ENCODE measurements at regions not wholly inside any gene's neighbourhood (a gene's known extent, or its start where the extent isn't known, plus 50 kb on each side); places are given as distances from the start of the nearest gene placed in this dataset.
A peak's percentile ranks its signal among the peaks of the same experiment; 100 is the strongest.

DNA sequence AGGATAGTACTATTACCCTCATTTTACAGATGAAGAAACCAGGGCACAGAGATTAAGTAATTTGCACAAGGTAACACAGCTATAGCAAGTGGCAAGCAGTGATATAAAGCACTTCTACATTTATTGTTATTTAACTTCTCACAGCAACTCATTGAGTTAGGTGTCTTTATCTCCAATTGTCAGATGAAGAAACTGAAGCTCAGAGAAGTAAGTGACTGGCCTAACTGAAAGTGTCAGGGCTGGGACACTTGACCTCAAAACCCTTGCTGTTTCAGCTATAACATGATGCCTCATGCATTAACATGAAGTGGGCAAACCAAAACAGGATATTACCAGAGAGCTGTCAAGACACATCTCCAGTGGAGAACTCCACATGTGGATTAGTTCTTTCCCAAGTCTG, 65.8 kb upstream of the LEKR1 start:
- Histone ChIP-seq H3K27ac (peak overlapping the region in 1 of 21 experiments; percentile 5), H3K4me3 (no peak overlapping the region)

DNA sequence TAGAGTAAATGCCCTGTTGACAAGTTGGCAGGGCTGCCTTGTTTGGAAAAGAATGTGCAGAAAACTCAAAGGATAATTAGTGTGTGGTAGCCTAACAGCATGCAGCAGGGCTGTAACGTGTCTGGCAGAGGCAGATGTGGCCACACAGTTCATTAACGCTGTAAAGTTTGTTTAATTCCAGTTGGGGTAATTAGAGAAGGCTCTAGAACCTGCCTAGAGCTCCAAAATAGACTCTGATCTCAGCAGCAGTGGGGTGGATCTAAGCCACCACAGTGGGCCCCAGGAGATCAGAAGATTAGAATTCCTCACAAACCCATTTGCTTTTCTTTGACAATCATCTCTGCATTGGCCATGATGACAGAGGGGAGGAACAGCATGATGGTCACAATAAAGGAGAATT, 65.1 kb upstream of the LEKR1 start:
- Histone ChIP-seq H3K27ac (peak overlapping the region in 1 of 21 experiments; percentile 5), H3K4me3 (no peak overlapping the region)

DNA sequence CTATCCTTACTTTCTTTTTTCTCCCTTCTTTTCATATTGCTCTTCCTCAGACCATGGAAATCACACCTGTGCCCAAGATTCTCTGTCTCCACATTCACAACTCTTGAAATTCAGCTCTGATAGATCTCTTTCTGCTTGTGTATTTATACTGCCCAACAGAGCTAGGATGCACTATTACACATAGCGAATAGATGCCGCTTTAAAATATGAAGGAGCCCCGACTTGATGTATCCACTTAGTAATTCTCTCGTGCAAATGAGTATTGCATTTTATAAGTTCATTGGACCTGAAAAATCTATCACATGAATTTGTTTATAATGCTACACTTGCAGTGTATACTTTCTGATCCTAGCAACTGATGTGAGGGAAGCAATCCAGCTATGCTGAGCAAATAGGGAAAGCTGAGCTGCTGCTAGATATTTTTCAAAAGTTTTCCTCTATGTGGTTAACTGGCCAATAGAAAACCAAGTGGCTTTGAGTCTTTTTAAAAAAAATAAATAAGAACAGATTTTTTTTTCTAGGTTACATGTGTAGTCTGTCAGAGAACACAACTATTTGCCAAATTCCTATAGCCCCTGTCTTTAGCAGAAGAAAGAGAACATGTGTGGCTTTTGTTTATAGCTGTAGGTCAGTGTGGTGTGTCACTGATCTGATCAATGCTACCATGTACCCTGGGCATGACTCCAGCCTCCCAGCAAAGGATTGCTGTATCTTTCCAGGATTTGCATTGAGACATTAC, 64.3 kb upstream of the LEKR1 start:
- no peak overlapping the region for H3K27ac ChIP-seq
- no peak overlapping the region for H3K4me3 ChIP-seq

DNA sequence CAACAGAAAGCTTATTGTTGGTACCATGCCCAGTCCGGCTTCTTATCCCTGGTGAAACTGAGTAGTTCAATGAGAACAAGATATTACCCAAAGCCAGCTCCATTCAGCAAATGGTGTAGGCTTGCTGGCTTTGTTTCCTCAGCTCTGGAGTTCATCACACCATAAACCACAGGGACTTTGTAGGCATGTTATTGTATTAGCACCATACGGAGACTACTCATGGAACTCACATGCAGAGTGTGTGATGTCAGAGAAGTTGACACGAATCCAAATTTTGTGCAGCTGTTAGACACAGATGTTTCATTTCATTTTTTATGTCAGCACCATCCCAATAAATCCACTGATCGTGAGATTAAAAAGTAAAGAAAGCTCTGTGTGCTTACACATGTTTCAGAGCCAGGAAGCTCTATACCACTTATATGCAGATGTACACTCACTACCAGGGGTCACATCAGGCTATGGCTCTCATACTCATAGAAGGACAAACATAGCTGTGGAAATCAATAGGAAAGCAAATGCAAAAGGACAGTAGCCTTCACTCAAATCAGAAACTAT, 63.4 kb upstream of the LEKR1 start:
- no peak overlapping the region for H3K27ac ChIP-seq
- no peak overlapping the region for H3K4me3 ChIP-seq

DNA sequence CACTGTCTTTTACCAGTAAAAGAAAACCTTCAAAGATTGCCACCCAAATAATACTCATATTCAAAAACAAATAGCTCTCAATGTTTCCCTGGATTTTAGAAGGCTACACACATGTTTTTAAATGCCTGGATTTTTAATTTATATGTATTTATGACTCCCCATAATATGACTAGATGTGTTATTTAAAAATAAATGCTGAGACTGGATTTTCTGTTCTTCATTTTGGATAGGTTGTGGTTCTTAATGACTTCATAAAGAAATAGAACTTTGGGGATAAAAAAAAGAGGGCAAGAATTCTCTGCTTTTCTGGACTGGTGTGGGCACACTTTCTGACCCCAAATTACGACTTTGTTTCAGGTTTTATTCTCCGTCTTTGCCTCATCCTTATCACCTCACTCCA, 62.8 kb upstream of the LEKR1 start:
- no peak overlapping the region for H3K4me3 ChIP-seq

DNA sequence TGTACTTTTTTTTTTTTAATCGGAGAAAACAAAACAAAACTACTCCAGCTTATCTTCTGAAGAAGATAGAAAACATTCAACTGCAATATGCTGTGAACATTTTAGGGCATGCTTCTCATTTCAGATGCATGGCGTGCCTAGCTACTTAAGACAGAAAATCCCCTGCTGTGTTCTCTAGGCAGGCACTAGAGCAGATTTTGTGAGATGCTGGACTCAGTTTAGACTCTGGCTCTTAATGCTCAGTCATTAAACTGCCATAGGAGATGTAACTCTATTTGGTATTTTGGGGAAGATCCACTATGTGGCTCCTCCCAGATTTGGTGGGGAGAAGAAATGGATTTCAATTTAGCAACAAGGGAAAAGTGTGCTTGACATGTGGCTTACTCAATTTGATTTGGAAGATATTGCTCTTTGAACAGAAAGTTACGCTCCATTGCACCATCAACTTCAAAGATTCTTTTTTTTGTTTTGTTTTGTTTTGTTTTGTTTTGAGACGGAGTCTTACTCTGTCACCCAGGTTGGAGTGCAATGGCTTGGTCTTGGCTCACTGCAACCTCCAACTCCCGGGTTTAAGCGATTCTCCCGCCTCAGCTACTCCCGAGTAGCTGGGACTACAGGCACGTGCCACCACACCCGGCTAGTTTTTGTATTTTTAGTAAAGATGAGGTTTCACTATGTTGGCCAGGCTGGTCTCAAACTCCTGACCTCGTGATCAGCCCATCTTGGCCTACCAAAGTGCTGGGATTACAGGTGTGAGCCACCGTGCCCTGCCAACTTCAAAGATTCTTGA, 62.0 kb upstream of the LEKR1 start:
- Histone ChIP-seq H3K27ac (no peak overlapping the region), H3K4me3 (no peak overlapping the region)

More for the DNA sequence above, 62.8 kb upstream of the LEKR1 start:
- no peak overlapping the region for H3K27ac ChIP-seq

DNA sequence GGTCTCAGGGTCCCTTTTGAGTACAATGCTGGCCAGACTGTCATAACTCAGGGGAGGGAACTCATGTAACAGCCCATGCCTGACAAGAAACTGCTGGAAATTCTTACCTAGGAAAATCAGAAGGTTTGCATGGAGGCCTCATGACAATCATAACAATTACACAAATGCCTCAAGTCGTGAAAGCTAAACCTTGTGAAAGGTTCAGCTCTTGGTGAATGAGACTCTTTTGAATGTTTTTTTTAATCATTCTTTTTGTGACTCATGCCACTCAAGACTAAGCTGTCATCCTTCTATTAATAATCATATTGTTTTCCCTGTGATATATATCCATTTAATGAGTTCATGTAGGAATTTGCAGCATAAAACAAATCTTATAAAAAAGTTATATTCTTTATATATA, 61.4 kb upstream of the LEKR1 start:
- no peak overlapping the region for H3K27ac ChIP-seq
- H3K4me3 ChIP-seq: no peak overlapping the region

DNA sequence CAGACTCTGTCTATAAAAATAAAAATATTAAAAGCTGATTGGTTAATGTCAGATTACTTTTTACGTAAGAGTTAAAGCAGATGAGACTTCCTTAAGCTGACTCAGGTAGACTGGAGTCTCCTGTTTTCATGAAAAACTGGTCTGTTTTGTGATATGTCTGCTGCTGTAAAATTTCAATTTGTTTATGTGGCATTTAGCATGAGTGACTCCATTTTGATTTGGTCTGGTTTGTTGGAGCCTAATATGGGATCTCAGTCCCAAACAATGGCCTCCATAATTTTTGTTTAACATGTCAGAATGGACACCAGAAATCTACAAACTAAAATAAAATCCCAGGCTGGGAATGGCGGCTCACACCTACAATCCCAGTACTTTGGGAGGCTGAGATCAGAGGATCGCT, 57.8 kb upstream of the LEKR1 start:
- H3K4me3 ChIP-seq: no peak overlapping the region
- no peak overlapping the region for H3K27ac ChIP-seq

DNA sequence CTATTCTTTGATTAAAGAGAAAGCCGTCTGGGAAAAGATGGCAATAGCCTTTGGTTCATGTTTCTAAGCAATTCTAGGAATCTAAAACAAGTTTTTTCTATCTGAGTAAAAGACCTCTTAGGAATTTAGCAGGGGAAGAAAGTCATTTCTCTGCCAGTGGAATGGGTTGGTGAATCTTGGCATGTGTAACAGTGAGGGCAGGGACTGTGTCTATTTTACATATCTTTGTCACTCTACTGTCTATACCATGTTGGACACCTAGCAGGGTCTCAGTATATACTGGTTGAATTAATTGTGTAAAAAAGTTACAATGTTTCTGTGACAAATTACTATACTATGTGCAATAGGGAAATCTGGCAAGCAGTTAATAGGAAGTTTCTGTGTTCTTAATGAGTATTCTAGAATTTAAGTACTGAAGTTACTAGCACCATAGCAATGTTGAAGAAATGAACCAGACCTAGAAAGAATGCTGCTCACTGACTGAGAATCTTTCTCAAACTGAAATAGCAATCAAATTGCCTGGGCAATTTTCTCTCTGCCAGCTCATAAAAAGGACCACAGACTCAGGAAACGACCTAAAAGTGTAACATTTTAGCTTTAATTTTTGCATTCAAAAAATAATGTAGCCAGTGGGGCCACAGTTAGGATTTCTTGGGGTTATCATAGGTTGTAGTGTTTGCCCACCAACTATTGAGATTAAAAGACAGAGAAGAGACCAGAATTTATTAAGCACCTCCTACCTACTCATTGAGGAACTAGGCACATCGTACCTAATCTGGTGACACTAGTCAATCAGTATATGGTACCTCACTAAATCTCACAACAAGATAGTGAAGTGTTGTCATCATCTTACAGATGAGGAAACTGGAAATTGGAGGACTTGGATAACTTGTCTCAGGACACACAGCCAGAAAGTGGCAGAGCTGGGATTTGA, 56.2 kb upstream of the LEKR1 start:
- H3K4me3 ChIP-seq: no peak overlapping the region
- H3K27ac ChIP-seq: no peak overlapping the region

DNA sequence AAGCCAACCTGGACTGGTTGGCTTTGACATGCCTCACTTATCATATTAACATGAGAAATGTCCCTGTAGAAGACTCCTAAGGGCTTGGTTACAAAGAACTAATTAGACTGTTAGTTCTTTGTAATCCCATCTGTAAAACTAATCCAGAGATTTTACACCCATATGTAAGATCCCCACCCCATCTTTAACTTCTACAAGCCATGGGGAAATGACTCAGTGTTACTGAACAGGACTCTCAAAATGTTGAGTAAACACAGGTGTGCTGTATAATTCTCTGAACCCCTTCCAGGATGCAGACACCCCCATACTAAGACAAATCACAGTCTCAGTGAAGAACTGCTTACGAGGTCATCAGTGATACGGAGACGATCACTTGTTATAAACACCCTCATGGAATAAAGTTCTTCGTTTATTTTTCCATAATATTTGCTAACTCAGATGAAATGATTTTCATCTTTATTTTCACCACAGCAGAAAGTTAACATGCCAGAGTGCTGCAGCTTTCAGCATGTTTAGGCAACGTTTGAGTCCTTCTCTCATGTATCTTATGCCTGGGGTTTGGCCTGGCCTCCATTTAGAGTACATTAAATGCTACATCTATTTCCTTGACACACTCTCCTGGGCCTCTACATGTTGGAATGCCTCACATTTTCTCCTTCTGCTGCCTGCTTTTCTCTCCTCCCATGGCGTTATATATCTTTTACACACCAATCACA, 55.3 kb upstream of the LEKR1 start:
- Histone ChIP-seq H3K4me3 (no peak overlapping the region), H3K27ac (no peak overlapping the region)

DNA sequence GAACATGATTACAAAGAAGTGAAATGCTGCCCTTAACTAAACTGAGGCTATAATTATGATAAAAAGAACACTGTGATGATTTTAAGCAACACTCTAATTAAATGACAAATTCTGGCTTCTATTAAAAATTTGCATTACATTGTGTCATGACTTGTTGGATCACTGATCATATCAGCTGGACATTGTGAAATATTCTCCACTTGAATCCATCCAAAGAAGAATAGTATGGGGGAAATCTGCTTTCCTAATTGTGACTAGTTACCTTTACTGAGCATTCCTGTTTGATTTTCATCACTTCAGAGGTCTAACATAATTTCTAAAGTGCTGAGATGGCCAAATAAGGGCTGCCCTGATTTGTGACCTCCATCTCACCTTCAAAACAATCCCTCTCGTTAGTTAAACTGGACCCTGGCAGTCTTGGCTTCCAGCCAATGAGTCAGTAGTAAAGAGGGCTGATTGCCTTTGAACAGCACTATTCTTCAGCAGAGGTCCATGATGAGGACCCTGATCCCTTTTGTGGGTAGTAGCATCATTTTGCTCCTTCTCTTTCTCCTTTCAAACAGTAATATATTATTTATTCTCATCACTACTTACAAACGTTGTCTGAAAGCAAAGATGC, 53.5 kb upstream of the LEKR1 start:
- Histone ChIP-seq H3K27ac (no peak overlapping the region), H3K4me3 (no peak overlapping the region)

DNA sequence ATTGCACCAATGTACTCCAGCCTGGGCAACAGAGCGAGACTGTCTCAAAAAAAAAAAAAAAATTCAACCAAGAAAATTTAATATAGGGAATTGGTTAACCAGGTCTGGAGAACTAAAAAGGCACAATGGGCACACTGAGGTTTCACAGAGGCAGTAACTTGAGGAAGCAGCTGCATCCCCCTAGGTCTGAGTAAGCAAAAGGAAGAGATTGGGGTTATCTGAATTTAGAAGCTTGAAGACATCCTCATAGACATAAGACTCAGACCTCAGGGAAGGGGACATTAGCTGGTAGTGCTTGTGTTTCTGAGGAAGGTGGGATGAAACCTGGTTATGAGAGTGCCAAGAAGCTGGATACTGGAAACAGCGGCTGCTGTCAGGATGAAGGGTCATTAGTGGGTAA, 50.1 kb upstream of the LEKR1 start:
- Histone ChIP-seq H3K4me3 (no peak overlapping the region), H3K27ac (peak overlapping the region in 1 of 21 experiments; percentile 21)
